Tibial nerve (tissue), 4 donors: ENCODE measurements at regions not wholly inside any gene's neighbourhood (a gene's known extent, or its start where the extent isn't known, plus 50 kb on each side); places are given as distances from the start of the nearest gene placed in this dataset.
"Not testable (repeated sequence)": the region's sequence is repeated elsewhere in the genome, so short reads cannot be mapped to it uniquely, and the experiment has no call there.

Experiments used
- DNase-seq, 2 donors: peaks; one replicate each; pipeline ENCODE4 v3.0.0-alpha.2; 2019; ENCODE audit warnings: low spot score in 2 of 2
- H3K27ac ChIP-seq, 4 donors: fragments of 200-600 bp; sonication (generic) in 3 of 4; one replicate each; pipeline ENCODE4 v1.5.1; 2017 to 2019; ENCODE audit warnings: mild to moderate bottlenecking in 1 of 4
- H3K27me3 ChIP-seq, 2 donors: fragments of 200-600 bp; sonication (generic) in 1 of 2; one replicate each; pipeline versions ENCODE4 v1.5.1 to v1.6.0; 2017 to 2019
- H3K36me3 ChIP-seq, 3 donors: fragments of 200-600 bp; sonication (generic); one replicate each; pipeline ENCODE4 v1.5.1; 2018 to 2019
- H3K4me1 ChIP-seq, 4 donors: fragments of 200-600 bp; sonication (generic) in 3 of 4; one replicate each; pipeline ENCODE4 v1.5.1; 2017 to 2019
- H3K4me3 ChIP-seq, 4 donors: fragments of 200-600 bp; sonication (generic) in 3 of 4; one replicate each; pipeline ENCODE4 v1.5.1; 2017 to 2019; ENCODE audit warnings: mild to moderate bottlenecking in 1 of 4, moderate library complexity in 1 of 4
- H3K9me3 ChIP-seq, 4 donors: fragments of 200-600 bp; sonication (generic) in 3 of 4; one replicate each; pipeline ENCODE4 v1.5.1; 2017 to 2019
- CTCF ChIP-seq, 5 experiments: fragments of 200-600 bp in 3 of 5; fragments of 450-650 bp in 2 of 5; sonication (generic) in 3 of 5; IDR thresholded peaks; one replicate each; pipeline ENCODE4 v1.5.1; 2016 to 2019; ENCODE audit warnings: antibody characterized with exemption in 5 of 5, mild to moderate bottlenecking in 3 of 5, moderate library complexity in 2 of 5
- EP300 ChIP-seq, 2 donors: sonication (generic); formaldehyde crosslinking; IDR thresholded peaks; one replicate each; pipeline ENCODE4 v1.6.1; 2017; ENCODE audit warnings: antibody characterized with exemption in 2 of 2, mild to moderate bottlenecking in 1 of 2
- POLR2A ChIP-seq, 2 donors: fragments of 450-650 bp; IDR thresholded peaks; one replicate each; pipeline ENCODE4 v1.6.1; 2017; ENCODE audit warnings: antibody characterized with exemption in 2 of 2, mild to moderate bottlenecking in 2 of 2, moderate library complexity in 2 of 2
- WGBS, 2 donors: methylation state at CpG; one replicate each; pipeline ENCODE4 v1.1.5; 2018; 5-methylcytosine and 5-hydroxymethylcytosine counted together

DNA sequence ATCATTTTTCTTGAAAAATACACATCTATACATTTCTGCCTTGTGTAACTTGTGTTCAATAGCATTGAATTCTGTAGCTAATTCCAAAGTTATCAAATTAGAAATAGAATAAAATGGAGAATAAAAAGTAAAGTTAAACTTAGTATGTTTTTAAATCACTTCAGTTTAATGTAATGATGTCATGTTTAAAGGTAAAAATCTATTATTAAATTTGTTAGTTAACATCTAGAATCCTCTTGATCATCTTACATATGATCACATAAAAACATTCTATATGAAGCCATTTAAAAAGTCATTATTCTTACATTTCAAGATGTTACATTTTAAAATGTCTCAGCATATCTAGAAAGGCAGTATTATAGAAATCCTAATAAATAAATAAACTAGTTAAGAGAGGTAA is 1163.2 kb downstream of the PLA2G4A start:
- DNase-seq: no peak
- no peaks in the 10 kb centered on the region for H3K36me3 ChIP-seq
- no peak overlapping the region for H3K27ac ChIP-seq
- H3K27me3 ChIP-seq: no peaks in the 10 kb centered on the region
- H3K9me3 ChIP-seq: no peaks in the 10 kb centered on the region
- no peak overlapping the region for H3K4me3 ChIP-seq
- H3K4me1 ChIP-seq: no peaks in the 10 kb centered on the region
- TF ChIP-seq CTCF (IDR thresholded peaks at IDR 0.05) (no peak), POLR2A (IDR thresholded peaks at IDR 0.05) (no peak), EP300 (IDR thresholded peaks at IDR 0.05) (no peak)

DNA sequence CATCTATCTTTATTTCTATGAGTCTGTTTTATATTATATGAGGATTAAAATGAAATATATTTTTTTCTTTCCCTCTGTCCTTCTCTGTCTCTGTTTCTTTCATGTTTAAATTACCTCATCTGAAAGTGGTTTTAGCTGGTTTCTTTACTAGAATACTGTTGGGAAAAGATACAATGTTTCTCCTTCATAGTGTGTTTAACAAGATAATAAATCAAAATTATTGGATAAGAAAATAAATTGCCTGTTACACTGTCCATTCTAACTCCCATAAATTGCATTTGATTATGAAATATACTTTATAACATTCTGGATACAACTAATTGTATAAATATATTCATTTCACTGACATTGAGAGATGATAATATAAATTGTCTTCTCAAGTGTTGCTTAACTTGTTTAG is 1168.0 kb downstream of the PLA2G4A start:
- Histone ChIP-seq H3K27ac (no peak overlapping the region), H3K4me1 (no peaks in the 10 kb centered on the region), H3K9me3 (no peaks in the 10 kb centered on the region), H3K27me3 (no peaks in the 10 kb centered on the region), H3K4me3 (no peak overlapping the region), H3K36me3 (no peaks in the 10 kb centered on the region)
- no peak for DNase-seq
- TF ChIP-seq POLR2A (IDR thresholded peaks at IDR 0.05): no peak
- no peak for TF ChIP-seq CTCF (IDR thresholded peaks at IDR 0.05)
- TF ChIP-seq EP300 (IDR thresholded peaks at IDR 0.05): no peak

GRCh38 chr1:187999973-188000372 is 1171.2 kb downstream of the PLA2G4A start:
- no peak for DNase-seq
- Histone ChIP-seq H3K36me3 (no peaks in the 10 kb centered on the region), H3K9me3 (no peaks in the 10 kb centered on the region), H3K4me3 (no peak overlapping the region), H3K4me1 (no peaks in the 10 kb centered on the region), H3K27me3 (no peaks in the 10 kb centered on the region), H3K27ac (no peak overlapping the region)
- TF ChIP-seq CTCF (IDR thresholded peaks at IDR 0.05) (no peak), POLR2A (IDR thresholded peaks at IDR 0.05) (no peak), EP300 (IDR thresholded peaks at IDR 0.05) (no peak)

DNA sequence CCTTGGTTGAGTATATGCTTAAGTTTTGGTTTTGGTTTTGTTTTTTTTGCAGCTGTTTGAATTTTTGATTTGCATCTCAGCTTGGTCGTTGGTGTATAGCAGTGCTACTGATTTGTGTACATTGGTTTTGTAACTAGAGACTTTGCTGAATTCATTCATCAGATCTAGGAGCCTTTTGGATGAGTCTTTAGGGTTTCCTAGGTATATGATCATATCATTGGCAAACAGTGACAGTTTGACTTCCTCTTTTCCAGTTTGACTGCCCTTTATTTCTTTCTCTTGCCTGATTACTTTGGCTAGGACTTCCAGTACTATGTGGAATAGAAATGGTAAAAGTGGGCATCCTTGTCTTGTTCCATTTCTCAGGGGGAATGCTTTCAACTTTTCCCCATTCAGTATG is 1174.9 kb downstream of the PLA2G4A start:
- not testable (repeated sequence) for H3K4me1 ChIP-seq, H3K36me3 ChIP-seq, H3K27me3 ChIP-seq, H3K9me3 ChIP-seq, H3K27ac ChIP-seq, DNase-seq, H3K4me3 ChIP-seq
- 76 to 93% methylated on average over 1 of the region's 1 CpG for WGBS, 2 donors

GRCh38 chr1:188004849-188005248 is 1176.1 kb downstream of the PLA2G4A start:
- DNase-seq: no peak
- 84 to 85% methylated on average over 1 of the region's 1 CpG for WGBS, 2 donors
- H3K36me3 ChIP-seq: no peaks in the 10 kb centered on the region
- H3K27me3 ChIP-seq: no peaks in the 10 kb centered on the region
- H3K9me3 ChIP-seq: no peaks in the 10 kb centered on the region
- no peaks in the 10 kb centered on the region for H3K4me1 ChIP-seq
- H3K4me3 ChIP-seq: no peak overlapping the region
- H3K27ac ChIP-seq: no peak overlapping the region
- TF ChIP-seq POLR2A (IDR thresholded peaks at IDR 0.05): no peak

GRCh38 chr1:188006354-188006753 is 1177.6 kb downstream of the PLA2G4A start:
- Histone ChIP-seq H3K9me3 (no peaks in the 10 kb centered on the region), H3K4me1 (no peaks in the 10 kb centered on the region), H3K27me3 (no peaks in the 10 kb centered on the region), H3K27ac (no peak overlapping the region), H3K4me3 (no peak overlapping the region), H3K36me3 (no peaks in the 10 kb centered on the region)
- TF ChIP-seq CTCF (IDR thresholded peaks at IDR 0.05) (no peak), POLR2A (IDR thresholded peaks at IDR 0.05) (no peak), EP300 (IDR thresholded peaks at IDR 0.05) (no peak)
- 38 to 43% methylated on average over 1 of the region's 1 CpG for WGBS, 2 donors
- no peak for DNase-seq

- not testable (repeated sequence) for H3K27ac ChIP-seq, H3K36me3 ChIP-seq, DNase-seq, H3K27me3 ChIP-seq, H3K4me1 ChIP-seq, H3K9me3 ChIP-seq, H3K4me3 ChIP-seq
- WGBS, 2 donors: 96 to 97% methylated on average over 33 to 48 of the region's 49 CpGs
Observed at GRCh38 chr1:188013222-188013849, 1184.6 kb downstream of the PLA2G4A start.
